AG10803 (cell line): ENCODE measurements at regions not wholly inside any gene's neighbourhood (a gene's known extent, or its start where the extent isn't known, plus 50 kb on each side); places are given as distances from the start of the nearest gene placed in this dataset.
"Not testable (repeated sequence)": the region's sequence is repeated elsewhere in the genome, so short reads cannot be mapped to it uniquely, and the experiment has no call there.

ENCODE experiments used
- DNase-seq: peaks from one replicate; pipeline ENCODE4 v3.0.0; 2010; ENCODE audit warnings: low read depth
- H3K4me3 ChIP-seq: 2 replicates; pipeline ENCODE4 v1.5.1; 2011; ENCODE audit warnings: mild to moderate bottlenecking, low read length, control low read depth
- CTCF ChIP-seq: conservative IDR thresholded peaks from 2 replicates; pipeline ENCODE4 v1.5.1; 2011; ENCODE audit warnings: mild to moderate bottlenecking, low read length, control low read depth, inconsistent platforms

DNA sequence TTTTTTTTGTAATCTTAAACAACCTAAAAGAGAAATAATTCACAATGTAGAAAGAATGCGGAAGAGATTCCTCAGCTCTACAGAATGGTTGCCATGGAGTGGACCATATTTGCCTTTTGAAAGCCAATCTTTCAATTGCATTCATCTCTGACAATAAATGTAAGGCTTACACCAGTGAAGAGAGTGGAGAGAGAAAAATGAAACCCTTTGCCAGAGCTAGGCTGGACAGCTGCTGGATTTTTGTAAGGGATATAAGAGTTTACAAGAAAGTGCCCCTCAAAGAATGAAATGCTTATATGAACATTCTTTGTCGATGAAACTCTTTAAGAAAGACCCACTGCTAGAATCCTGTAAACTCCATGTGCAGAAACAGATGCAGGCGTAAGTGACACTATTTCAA is 66.0 kb upstream of the FAT1 start:
- DNase-seq = peak; percentile 29
- TF ChIP-seq CTCF = no peak
- H3K4me3 ChIP-seq = no peak overlapping the region

GRCh38 chr4:186790630-186791029 is 67.0 kb upstream of the FAT1 start:
- peak; percentile 17 for DNase-seq
- no peak overlapping the region for H3K4me3 ChIP-seq
- no peak for TF ChIP-seq CTCF

GRCh38 chr4:186792728-186793366 is 69.2 kb upstream of the FAT1 start:
- 0 out of 2 replicates have a peak, but pooled peaks have one; percentile 14 for TF ChIP-seq CTCF
- peak; percentile 82 for DNase-seq
- H3K4me3 ChIP-seq = no peak overlapping the region

DNA sequence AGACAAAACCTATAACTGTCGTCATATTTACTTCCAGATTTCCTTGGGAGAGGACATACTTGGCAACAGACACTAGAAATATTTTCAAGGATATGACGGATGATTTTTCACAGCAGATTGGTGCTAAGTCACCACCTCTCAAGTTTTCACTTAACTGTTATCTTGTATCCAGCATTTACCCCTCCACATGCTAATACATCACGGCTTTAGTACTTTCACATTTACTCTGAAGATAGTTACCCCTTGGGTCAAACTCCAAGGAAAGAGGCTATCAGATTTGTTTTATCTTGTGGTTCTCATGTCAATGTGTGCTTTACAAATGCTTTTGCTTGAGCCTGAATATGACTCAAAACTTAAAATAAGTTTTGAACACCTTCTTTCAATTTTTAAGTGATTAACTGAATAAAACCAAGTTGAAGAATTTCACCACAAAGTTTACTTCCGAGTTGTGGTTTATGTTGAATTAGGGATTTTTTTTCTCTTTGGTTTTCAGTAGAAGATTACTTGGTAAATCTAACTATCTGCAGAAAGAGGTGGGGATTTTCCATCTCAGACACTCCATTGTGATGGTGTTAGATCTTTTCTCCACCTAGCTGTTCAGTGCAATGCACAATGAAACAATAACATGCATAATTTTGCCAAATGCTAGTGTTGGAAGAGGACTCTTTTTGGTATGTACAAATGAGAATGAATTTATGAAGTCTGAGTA is 75.4 kb upstream of the FAT1 start:
- no peak for TF ChIP-seq CTCF
- no peak overlapping the region for H3K4me3 ChIP-seq
- DNase-seq = peak; percentile 23

DNA sequence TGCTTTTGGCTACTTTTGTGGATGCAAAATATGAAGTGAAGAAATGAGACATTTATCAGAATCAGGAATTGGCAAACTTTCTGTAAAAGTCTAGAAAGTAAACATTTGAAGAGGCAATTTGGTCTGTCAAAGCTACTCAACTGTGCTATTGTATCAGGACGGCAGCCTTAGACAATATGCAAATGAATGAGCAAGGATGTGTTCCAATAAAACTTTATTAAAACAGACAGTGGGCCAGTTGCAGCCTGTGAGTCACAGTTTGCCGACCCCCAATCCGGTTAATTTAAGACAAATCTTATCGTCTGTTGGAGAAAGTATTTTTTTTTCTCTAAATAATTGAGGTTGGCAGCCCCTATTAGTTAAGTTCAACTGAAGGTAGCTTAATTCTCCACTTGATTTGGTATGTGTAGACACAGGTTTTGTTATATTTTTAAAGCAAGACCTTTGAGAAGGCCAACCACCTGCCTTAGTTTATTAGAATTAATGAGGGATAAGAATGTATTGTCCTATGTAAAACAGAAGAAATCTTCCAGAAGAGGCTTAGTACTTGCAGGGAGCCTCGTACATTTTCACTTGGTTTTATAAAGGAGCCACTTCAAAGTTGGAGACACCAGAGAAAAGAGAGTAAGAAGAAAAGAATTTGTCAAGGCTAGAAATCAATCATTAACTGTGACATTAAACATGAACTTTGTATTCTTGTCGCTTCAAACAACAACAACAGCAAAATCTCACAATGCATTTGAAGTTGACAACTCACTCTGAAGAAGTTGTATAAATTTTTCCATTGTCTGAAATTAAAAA is 81.6 kb upstream of the FAT1 start:
- no peak overlapping the region for H3K4me3 ChIP-seq
- TF ChIP-seq CTCF = no peak
- no peak for DNase-seq

GRCh38 chr4:186805917-186806316 is 82.3 kb upstream of the FAT1 start:
- not testable (repeated sequence) for DNase-seq, H3K4me3 ChIP-seq

- no peak for TF ChIP-seq CTCF
- peak; percentile 7 for DNase-seq
- H3K4me3 ChIP-seq = no peak overlapping the region
These were observed 83.2 kb upstream of the FAT1 start for GRCh38 chr4:186806679-186807421.
